Fibroblast of pulmonary artery (primary cell): ENCODE measurements at regions not wholly inside any gene's neighbourhood (a gene's known extent, or its start where the extent isn't known, plus 50 kb on each side); places are given as distances from the start of the nearest gene placed in this dataset.

ENCODE experiments used
- DNase-seq: peaks from one replicate; pipeline ENCODE4 v3.0.0-alpha.2; 2010; ENCODE audit warnings: low read depth
- H3K4me3 ChIP-seq: replicated peaks from 2 replicates; pipeline ENCODE4 v1.5.1; 2011; ENCODE audit warnings: low read depth, mild to moderate bottlenecking, control low read depth, low read length, moderate library complexity
- CTCF ChIP-seq: IDR thresholded peaks from 2 replicates; pipeline ENCODE4 v1.5.1; 2011; ENCODE audit warnings: mild to moderate bottlenecking, control low read depth, low read length, inconsistent platforms; ENCODE audit errors: missing control alignments

GRCh38 chr1:34696230-34696629 is 58.6 kb upstream of the GJB5 start:
- no peak for TF ChIP-seq CTCF
- DNase-seq, result no peak
- H3K4me3 ChIP-seq, result no peak overlapping the region

GRCh38 chr1:34696981-34697380 is 57.9 kb upstream of the GJB5 start:
- no peak for TF ChIP-seq CTCF
- DNase-seq, result no peak
- H3K4me3 ChIP-seq, result no peak overlapping the region

GRCh38 chr1:34697818-34698217 is 57.0 kb upstream of the GJB5 start:
- no peak overlapping the region for H3K4me3 ChIP-seq
- DNase-seq, result no peak
- TF ChIP-seq CTCF, result no peak

GRCh38 chr1:34701326-34702060 is 53.4 kb upstream of the GJB5 start:
- H3K4me3 ChIP-seq, result no peak overlapping the region
- DNase-seq, result no peak
- TF ChIP-seq CTCF, result no peak
